ENCODE measurements at regions not wholly inside any gene's neighbourhood (a gene's known extent, or its start where the extent isn't known, plus 50 kb on each side); places are given as distances from the start of the nearest gene placed in this dataset.

DNA sequence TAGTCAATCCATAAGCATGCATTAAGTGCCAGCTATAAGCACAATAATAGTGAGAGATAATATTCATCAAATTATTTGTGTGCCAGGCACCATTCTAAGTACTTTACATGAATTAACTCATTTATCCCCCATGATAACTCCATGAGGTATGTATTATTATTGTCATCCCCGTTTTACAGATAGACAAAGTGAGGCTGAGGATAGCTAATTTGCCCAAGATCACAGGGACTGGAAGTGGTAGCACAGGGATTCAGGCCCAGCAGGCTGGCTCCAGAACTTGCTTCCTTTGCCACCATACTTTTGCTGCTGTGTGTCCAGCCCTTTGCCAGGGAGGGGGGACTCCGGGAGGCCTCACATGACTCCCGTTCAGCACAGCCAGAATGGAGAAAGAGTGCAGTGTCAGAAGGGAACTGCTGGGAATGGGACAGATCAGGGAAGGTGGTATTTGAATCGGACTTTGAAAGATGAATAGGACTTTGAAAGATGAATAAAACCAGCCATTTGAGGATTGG is 128.0 kb upstream of the PWP1 start:
- Mint-ChIP-seq H3K27me3 (ENCODE audit: insufficient read depth) (peaks cover 5% of the 10 kb centered on the region; the same call in 1 of the 2 replicates), H3K27ac (no peak overlapping the region), H3K4me3 (no peak overlapping the region), H3K36me3 (ENCODE audit: low read depth) (no peaks in the 10 kb centered on the region), H3K9me3 (peaks cover 14% of the 10 kb centered on the region; the same call in 1 of the 2 replicates), H3K4me1 (ENCODE audit: low read depth) (no peaks in the 10 kb centered on the region)
- DNase-seq = no peak
- TF ChIP-seq, protein P1, sequence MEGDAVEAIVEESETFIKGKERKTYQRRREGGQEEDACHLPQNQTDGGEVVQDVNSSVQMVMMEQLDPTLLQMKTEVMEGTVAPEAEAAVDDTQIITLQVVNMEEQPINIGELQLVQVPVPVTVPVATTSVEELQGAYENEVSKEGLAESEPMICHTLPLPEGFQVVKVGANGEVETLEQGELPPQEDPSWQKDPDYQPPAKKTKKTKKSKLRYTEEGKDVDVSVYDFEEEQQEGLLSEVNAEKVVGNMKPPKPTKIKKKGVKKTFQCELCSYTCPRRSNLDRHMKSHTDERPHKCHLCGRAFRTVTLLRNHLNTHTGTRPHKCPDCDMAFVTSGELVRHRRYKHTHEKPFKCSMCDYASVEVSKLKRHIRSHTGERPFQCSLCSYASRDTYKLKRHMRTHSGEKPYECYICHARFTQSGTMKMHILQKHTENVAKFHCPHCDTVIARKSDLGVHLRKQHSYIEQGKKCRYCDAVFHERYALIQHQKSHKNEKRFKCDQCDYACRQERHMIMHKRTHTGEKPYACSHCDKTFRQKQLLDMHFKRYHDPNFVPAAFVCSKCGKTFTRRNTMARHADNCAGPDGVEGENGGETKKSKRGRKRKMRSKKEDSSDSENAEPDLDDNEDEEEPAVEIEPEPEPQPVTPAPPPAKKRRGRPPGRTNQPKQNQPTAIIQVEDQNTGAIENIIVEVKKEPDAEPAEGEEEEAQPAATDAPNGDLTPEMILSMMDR (IDR thresholded peaks at IDR 0.05) = no peak

DNA sequence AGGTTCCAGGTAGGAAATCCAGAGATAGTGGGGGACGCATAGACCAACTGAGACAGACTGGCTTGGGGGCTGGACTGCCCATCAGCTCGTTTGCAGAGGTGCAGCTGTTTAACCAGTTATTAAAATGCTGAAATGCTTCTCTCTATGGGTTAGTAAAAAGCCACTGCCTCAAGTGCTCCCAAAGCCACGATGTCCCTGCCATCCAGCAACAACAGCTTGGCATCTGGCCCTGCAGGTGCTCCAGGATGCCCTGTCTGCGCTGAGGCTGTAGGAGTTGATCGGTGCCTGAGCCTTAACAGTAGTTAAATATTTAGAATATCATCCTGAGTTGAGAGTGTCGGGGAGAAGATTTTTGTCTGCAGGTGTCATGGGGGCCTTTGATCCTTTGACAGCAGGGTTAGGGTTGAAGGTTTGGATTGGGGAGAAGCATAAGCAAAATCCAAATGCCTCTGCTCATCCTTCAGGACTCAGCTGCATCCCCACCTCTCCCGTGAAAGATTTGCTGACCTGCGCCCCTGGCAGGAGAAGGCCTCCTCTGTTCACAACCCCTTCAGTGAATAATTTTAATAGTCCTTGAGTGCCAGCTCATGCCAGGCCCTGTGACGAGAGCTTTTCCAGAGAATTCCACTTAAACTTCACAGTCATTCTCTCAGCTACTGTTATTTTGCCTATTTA is 127.3 kb upstream of the PWP1 start:
- Mint-ChIP-seq H3K4me1 (ENCODE audit: low read depth) (no peaks in the 10 kb centered on the region), H3K36me3 (ENCODE audit: low read depth) (no peaks in the 10 kb centered on the region), H3K4me3 (no peak overlapping the region), H3K27ac (no peak overlapping the region), H3K27me3 (ENCODE audit: insufficient read depth) (peaks cover 5% of the 10 kb centered on the region; the same call in 1 of the 2 replicates), H3K9me3 (peaks cover 13% of the 10 kb centered on the region; the same call in 1 of the 2 replicates)
- DNase-seq = no peak
- TF ChIP-seq, protein P1 (IDR thresholded peaks at IDR 0.05) = no peak

GRCh38 chr12:107558816-107559382 is 126.7 kb upstream of the PWP1 start:
- Mint-ChIP-seq H3K4me3 (no peak overlapping the region), H3K4me1 (ENCODE audit: low read depth) (no peaks in the 10 kb centered on the region), H3K27me3 (ENCODE audit: insufficient read depth) (peaks cover 5% of the 10 kb centered on the region; the same call in 1 of the 2 replicates), H3K9me3 (peaks cover 7% of the 10 kb centered on the region; the same call in 1 of the 2 replicates), H3K27ac (no peak overlapping the region), H3K36me3 (ENCODE audit: low read depth) (no peaks in the 10 kb centered on the region)
- TF ChIP-seq, protein P1 (IDR thresholded peaks at IDR 0.05) = no peak
- no peak for DNase-seq

DNA sequence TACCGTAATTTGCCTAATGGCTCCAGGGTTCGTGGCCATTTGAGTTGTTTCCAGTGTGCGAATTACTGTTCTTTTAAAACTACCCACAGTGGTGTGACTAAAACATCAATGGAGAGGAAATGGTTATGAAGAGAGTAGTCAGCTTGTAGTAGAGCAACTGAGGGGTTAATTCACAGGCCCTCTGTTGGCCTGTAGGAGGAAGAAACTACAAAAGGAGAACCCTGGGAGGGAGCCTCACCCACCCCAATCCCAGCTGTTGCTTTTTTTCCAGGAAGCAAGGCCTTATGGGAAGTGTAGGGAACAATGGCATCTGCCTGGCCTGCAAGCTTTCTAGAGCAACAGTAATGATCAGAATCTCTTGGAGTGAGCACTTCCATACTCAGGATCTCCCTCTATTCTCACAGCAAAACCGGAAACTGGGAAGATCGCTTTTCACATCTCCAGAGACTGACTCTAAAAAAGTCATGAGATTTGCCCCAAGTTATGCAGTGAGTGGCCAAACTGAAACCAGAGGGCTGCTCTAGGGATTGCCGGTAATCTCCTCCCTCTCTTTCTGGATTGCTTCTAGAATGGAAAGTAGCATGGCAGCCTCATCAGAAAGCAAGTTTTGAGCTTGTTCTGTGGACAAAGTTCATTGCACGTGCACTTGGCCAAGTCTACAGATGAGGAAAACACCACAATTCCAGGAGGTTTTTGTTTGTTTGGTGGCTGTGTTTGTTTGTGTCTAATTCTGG is 125.3 kb upstream of the PWP1 start:
- Mint-ChIP-seq H3K9me3 (peaks cover 9% of the 10 kb centered on the region), H3K27ac (no peak overlapping the region), H3K27me3 (ENCODE audit: insufficient read depth) (peaks cover 5% of the 10 kb centered on the region; the same call in 1 of the 2 replicates), H3K36me3 (ENCODE audit: low read depth) (no peaks in the 10 kb centered on the region), H3K4me3 (no peak overlapping the region), H3K4me1 (ENCODE audit: low read depth) (no peaks in the 10 kb centered on the region)
- no peak for DNase-seq
- TF ChIP-seq, protein P1 (IDR thresholded peaks at IDR 0.05) = no peak

DNA sequence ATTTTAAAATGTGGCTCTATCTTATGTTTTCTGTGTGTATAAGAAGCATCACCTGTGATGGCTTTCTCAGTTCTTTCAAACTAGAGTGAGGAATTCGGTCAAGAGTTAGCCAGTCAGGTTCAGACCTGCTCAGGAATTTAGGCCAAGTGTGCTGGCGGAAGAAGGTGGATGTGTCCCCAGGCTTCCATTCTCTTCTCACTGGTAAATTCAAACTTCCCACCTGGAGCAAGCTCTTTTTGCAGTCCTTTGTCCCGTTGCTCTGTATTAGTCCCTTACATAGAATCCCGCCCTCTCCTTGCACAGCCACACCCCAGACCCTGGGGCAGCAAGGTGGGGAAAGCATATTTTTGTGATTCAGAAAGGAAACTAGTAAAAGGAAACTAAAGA is 124.7 kb upstream of the PWP1 start:
- Mint-ChIP-seq H3K27ac (no peak overlapping the region), H3K36me3 (ENCODE audit: low read depth) (no peaks in the 10 kb centered on the region), H3K4me1 (ENCODE audit: low read depth) (no peaks in the 10 kb centered on the region), H3K27me3 (ENCODE audit: insufficient read depth) (peaks cover 5% of the 10 kb centered on the region; the same call in 1 of the 2 replicates), H3K4me3 (no peak overlapping the region), H3K9me3 (peaks cover 11% of the 10 kb centered on the region)
- DNase-seq = no peak
- TF ChIP-seq, protein P1 (IDR thresholded peaks at IDR 0.05) = no peak
